HUES6 (cell line): ENCODE measurements at regions not wholly inside any gene's neighbourhood (a gene's known extent, or its start where the extent isn't known, plus 50 kb on each side); places are given as distances from the start of the nearest gene placed in this dataset.

Experiments
- H3K27ac ChIP-seq: 2 replicates; pipeline ENCODE4 v1.7.0; 2013; ENCODE audit warnings: low read depth, mild to moderate bottlenecking, low read length, inconsistent platforms
- H3K27me3 ChIP-seq: 2 replicates; pipeline ENCODE4 v1.6.1; 2013; ENCODE audit warnings: low read length; ENCODE audit not compliant: control insufficient read depth, insufficient read depth
- H3K36me3 ChIP-seq: 2 replicates; pipeline ENCODE4 v1.6.1; 2013; ENCODE audit warnings: low read length; ENCODE audit not compliant: control insufficient read depth, insufficient read depth
- H3K4me1 ChIP-seq: 2 replicates; pipeline ENCODE4 v1.6.1; 2013; ENCODE audit warnings: low read length; ENCODE audit not compliant: control insufficient read depth, insufficient read depth
- H3K4me3 ChIP-seq: 2 replicates; pipeline ENCODE4 v1.5.1; 2013; ENCODE audit warnings: low read depth, low read length
- H3K9ac ChIP-seq: one replicate; pipeline ENCODE4 v1.6.1; 2013; ENCODE audit warnings: mild to moderate bottlenecking, low read length
- H3K9me3 ChIP-seq: 2 replicates; pipeline ENCODE4 v1.6.1; 2013; ENCODE audit warnings: low read depth, low read length; ENCODE audit not compliant: control insufficient read depth, insufficient read depth

- Histone ChIP-seq H3K36me3 (no peaks in the 10 kb centered on the region), H3K4me1 (no peaks in the 10 kb centered on the region), H3K9me3 (peaks cover 9% of the 10 kb centered on the region), H3K27me3 (no peaks in the 10 kb centered on the region), H3K9ac (no peak overlapping the region), H3K27ac (no peak overlapping the region), H3K4me3 (no peak overlapping the region)
These were observed 149.3 kb upstream of the CCN2 start for GRCh38 chr6:132100388-132100990.

GRCh38 chr6:132096996-132097395 lies 145.8 kb upstream of the CCN2 start:
- H3K4me1 ChIP-seq: no peaks in the 10 kb centered on the region
- H3K4me3 ChIP-seq: no peak overlapping the region
- no peak overlapping the region for H3K27ac ChIP-seq
- H3K36me3 ChIP-seq: no peaks in the 10 kb centered on the region
- no peaks in the 10 kb centered on the region for H3K27me3 ChIP-seq
- no peaks in the 10 kb centered on the region for H3K9me3 ChIP-seq
- no peak overlapping the region for H3K9ac ChIP-seq

- H3K9me3 ChIP-seq: no peaks in the 10 kb centered on the region
- H3K9ac ChIP-seq: no peak overlapping the region
- H3K27ac ChIP-seq: no peak overlapping the region
- no peaks in the 10 kb centered on the region for H3K36me3 ChIP-seq
- H3K4me3 ChIP-seq: no peak overlapping the region
- H3K27me3 ChIP-seq: no peaks in the 10 kb centered on the region
- H3K4me1 ChIP-seq: no peaks in the 10 kb centered on the region
These were observed 145.1 kb upstream of the CCN2 start for GRCh38 chr6:132096245-132096644.

GRCh38 chr6:132089173-132089572 lies 138.0 kb upstream of the CCN2 start:
- Histone ChIP-seq H3K9me3 (no peaks in the 10 kb centered on the region), H3K4me3 (no peak overlapping the region), H3K27ac (no peak overlapping the region), H3K27me3 (no peaks in the 10 kb centered on the region), H3K36me3 (no peaks in the 10 kb centered on the region), H3K4me1 (peaks cover 10% of the 10 kb centered on the region), H3K9ac (no peak overlapping the region)

GRCh38 chr6:132088150-132088549 lies 137.0 kb upstream of the CCN2 start:
- no peak overlapping the region for H3K4me3 ChIP-seq
- no peaks in the 10 kb centered on the region for H3K9me3 ChIP-seq
- no peak overlapping the region for H3K27ac ChIP-seq
- no peaks in the 10 kb centered on the region for H3K36me3 ChIP-seq
- peaks cover 10% of the 10 kb centered on the region for H3K4me1 ChIP-seq
- H3K27me3 ChIP-seq: no peaks in the 10 kb centered on the region
- no peak overlapping the region for H3K9ac ChIP-seq

- peaks cover 10% of the 10 kb centered on the region for H3K4me1 ChIP-seq
- H3K9ac ChIP-seq: no peak overlapping the region
- H3K27ac ChIP-seq: no peak overlapping the region
- H3K4me3 ChIP-seq: no peak overlapping the region
- no peaks in the 10 kb centered on the region for H3K36me3 ChIP-seq
- H3K27me3 ChIP-seq: no peaks in the 10 kb centered on the region
- H3K9me3 ChIP-seq: no peaks in the 10 kb centered on the region
These were observed 136.2 kb upstream of the CCN2 start for GRCh38 chr6:132087391-132087790.

GRCh38 chr6:132085731-132086130 lies 134.6 kb upstream of the CCN2 start:
- Histone ChIP-seq H3K36me3 (no peaks in the 10 kb centered on the region), H3K27me3 (no peaks in the 10 kb centered on the region)

GRCh38 chr6:132084811-132085509 lies 133.8 kb upstream of the CCN2 start:
- Histone ChIP-seq H3K9me3 (no peaks in the 10 kb centered on the region), H3K9ac (no peak overlapping the region), H3K27me3 (no peaks in the 10 kb centered on the region), H3K4me1 (peaks cover 10% of the 10 kb centered on the region), H3K27ac (no peak overlapping the region), H3K36me3 (no peaks in the 10 kb centered on the region), H3K4me3 (no peak overlapping the region)

More at GRCh38 chr6:132085731-132086130, 134.6 kb upstream of the CCN2 start:
- Histone ChIP-seq H3K4me3 (no peak overlapping the region), H3K4me1 (peaks cover 10% of the 10 kb centered on the region), H3K9ac (no peak overlapping the region), H3K9me3 (no peaks in the 10 kb centered on the region), H3K27ac (no peak overlapping the region)

GRCh38 chr6:132082421-132082820 lies 131.2 kb upstream of the CCN2 start:
- Histone ChIP-seq H3K36me3 (no peaks in the 10 kb centered on the region), H3K9me3 (no peaks in the 10 kb centered on the region), H3K4me1 (peaks cover 10% of the 10 kb centered on the region; the same call in 1 of the 2 replicates), H3K27me3 (no peaks in the 10 kb centered on the region), H3K9ac (no peak overlapping the region), H3K4me3 (no peak overlapping the region), H3K27ac (no peak overlapping the region)

- no peaks in the 10 kb centered on the region for H3K27me3 ChIP-seq
- peaks cover 10% of the 10 kb centered on the region; the same call in 1 of the 2 replicates for H3K4me1 ChIP-seq
- no peak overlapping the region for H3K27ac ChIP-seq
These were observed 130.2 kb upstream of the CCN2 start for GRCh38 chr6:132081338-132081737.

GRCh38 chr6:132079286-132079685 lies 128.1 kb upstream of the CCN2 start:
- H3K9ac ChIP-seq: no peak overlapping the region
- no peaks in the 10 kb centered on the region for H3K9me3 ChIP-seq
- no peaks in the 10 kb centered on the region for H3K27me3 ChIP-seq
- no peaks in the 10 kb centered on the region for H3K36me3 ChIP-seq
- no peaks in the 10 kb centered on the region for H3K4me1 ChIP-seq
- no peak overlapping the region for H3K4me3 ChIP-seq
- no peak overlapping the region for H3K27ac ChIP-seq

More at GRCh38 chr6:132081338-132081737, 130.2 kb upstream of the CCN2 start:
- Histone ChIP-seq H3K4me3 (no peak overlapping the region), H3K9me3 (no peaks in the 10 kb centered on the region), H3K9ac (no peak overlapping the region), H3K36me3 (no peaks in the 10 kb centered on the region)
